ENCODE measurements at regions not wholly inside any gene's neighbourhood (a gene's known extent, or its start where the extent isn't known, plus 50 kb on each side); places are given as distances from the start of the nearest gene placed in this dataset.

GRCh38 chr11:11677672-11678356 lies 56.0 kb upstream of the GALNT18 start:
- no peak for ATAC-seq
- TF ChIP-seq BACH2 (CRISPR knock-in tag; IDR thresholded peaks at IDR 0.05; ENCODE audit: borderline replicate concordance): no peak
- TF ChIP-seq CSDC2 (CRISPR knock-in tag; IDR thresholded peaks at IDR 0.05): no peak
- no peak for TF ChIP-seq PPARA (CRISPR knock-in tag; IDR thresholded peaks at IDR 0.05; ENCODE audit: borderline replicate concordance)
- TF ChIP-seq TOX (CRISPR knock-in tag; IDR thresholded peaks at IDR 0.05; ENCODE audit: borderline replicate concordance): no peak
- TF ChIP-seq CSRNP3 (CRISPR knock-in tag; IDR thresholded peaks at IDR 0.05): no peak
- TF ChIP-seq CREB5 (CRISPR knock-in tag; IDR thresholded peaks at IDR 0.05; ENCODE audit: low read depth): no peak
- TF ChIP-seq ZNF70 (CRISPR knock-in tag; IDR thresholded peaks at IDR 0.05): no peak
- no peak for TF ChIP-seq PATZ1 (CRISPR knock-in tag; IDR thresholded peaks at IDR 0.05; ENCODE audit: borderline replicate concordance)
- TF ChIP-seq RARB (CRISPR knock-in tag; IDR thresholded peaks at IDR 0.05): no peak

GRCh38 chr11:11675671-11676181 lies 53.9 kb upstream of the GALNT18 start:
- ATAC-seq: no peak
- TF ChIP-seq SNAI2 (CRISPR knock-in tag; IDR thresholded peaks at IDR 0.05) (no peak), TSHZ2 (CRISPR knock-in tag; IDR thresholded peaks at IDR 0.05) (no peak), TCF4 (CRISPR knock-in tag; IDR thresholded peaks at IDR 0.05; ENCODE audit: borderline replicate concordance) (no peak), RARB (CRISPR knock-in tag; IDR thresholded peaks at IDR 0.05) (no peak), ESRRG (CRISPR knock-in tag; IDR thresholded peaks at IDR 0.05) (no peak), POU6F1 (CRISPR knock-in tag; IDR thresholded peaks at IDR 0.05; ENCODE audit: borderline replicate concordance, low read depth) (no peak), ARNTL (CRISPR knock-in tag; IDR thresholded peaks at IDR 0.05; ENCODE audit: borderline replicate concordance, low read depth) (no peak), PPARA (CRISPR knock-in tag; IDR thresholded peaks at IDR 0.05; ENCODE audit: borderline replicate concordance) (no peak), TOX (CRISPR knock-in tag; IDR thresholded peaks at IDR 0.05; ENCODE audit: borderline replicate concordance) (no peak), ZFP3 (CRISPR knock-in tag; IDR thresholded peaks at IDR 0.05) (no peak), ZC3H10 (CRISPR knock-in tag; IDR thresholded peaks at IDR 0.05) (no peak), ZFP30 (CRISPR knock-in tag; IDR thresholded peaks at IDR 0.05) (no peak), ZNF8 (CRISPR knock-in tag; IDR thresholded peaks at IDR 0.05) (no peak), BACH2 (CRISPR knock-in tag; IDR thresholded peaks at IDR 0.05; ENCODE audit: borderline replicate concordance) (no peak)

- no peak for ATAC-seq
- no peak for TF ChIP-seq CREB5 (CRISPR knock-in tag; IDR thresholded peaks at IDR 0.05; ENCODE audit: low read depth)
- TF ChIP-seq TSHZ2 (CRISPR knock-in tag; IDR thresholded peaks at IDR 0.05): no peak
- no peak for TF ChIP-seq TCF4 (CRISPR knock-in tag; IDR thresholded peaks at IDR 0.05; ENCODE audit: borderline replicate concordance)
- TF ChIP-seq PPARA (CRISPR knock-in tag; IDR thresholded peaks at IDR 0.05; ENCODE audit: borderline replicate concordance): no peak
- no peak for TF ChIP-seq BACH2 (CRISPR knock-in tag; IDR thresholded peaks at IDR 0.05; ENCODE audit: borderline replicate concordance)
- TF ChIP-seq POU6F1 (CRISPR knock-in tag; IDR thresholded peaks at IDR 0.05; ENCODE audit: borderline replicate concordance, low read depth): no peak
- no peak for TF ChIP-seq ZFP30 (CRISPR knock-in tag; IDR thresholded peaks at IDR 0.05)
These were observed 51.0 kb upstream of the GALNT18 start for GRCh38 chr11:11672789-11673188.
